A673 (cell line): ENCODE measurements at regions not wholly inside any gene's neighbourhood (a gene's known extent, or its start where the extent isn't known, plus 50 kb on each side); places are given as distances from the start of the nearest gene placed in this dataset.

Source experiments
- BruUV-seq: library from RNA; stranded (reverse); fragments of 400-500 nt; replicated peaks from 2 replicates; lab custom pipeline; 2021; lab: Mats Ljungman, UMichigan
- CTCF ChIA-PET: fragments of 300-600 bp; sonication (Branson Sonifier 250); formaldehyde crosslinking; loops from one replicate; lab custom pipeline; 2022; ENCODE audit warnings: antibody characterized with exemption; lab: Charles Lee
- POLR2A ChIA-PET: fragments of 300-600 bp; sonication (Branson Sonifier 250); formaldehyde crosslinking; loops from one replicate; lab custom pipeline; 2022; ENCODE audit warnings: antibody characterized with exemption; ENCODE audit not compliant: low non-redundant PET; lab: Charles Lee
- DNase-seq: peaks from one replicate; pipeline ENCODE4 v3.0.0-alpha.2; 2015; ENCODE audit warnings: low spot score
- H3K27ac ChIP-seq: fragments of 200-600 bp; sonication (generic); 2 replicates; pipeline ENCODE4 v1.5.1; 2016; ENCODE audit warnings: mixed run types, low read depth, mild to moderate bottlenecking, mixed read lengths, antibody characterized with exemption, low read length; ENCODE audit not compliant: poor library complexity, severe bottlenecking
- H3K27me3 ChIP-seq: fragments of 200-600 bp; sonication (generic); replicated peaks from 2 replicates; pipeline ENCODE4 v1.6.1; 2017; ENCODE audit warnings: mixed run types, low read depth, mild to moderate bottlenecking, mixed read lengths, antibody characterized with exemption, low read length; ENCODE audit not compliant: insufficient read depth, poor library complexity
- H3K36me3 ChIP-seq: fragments of 200-600 bp; sonication (generic); 2 replicates; pipeline ENCODE4 v1.6.1; 2016; ENCODE audit warnings: mixed run types, mild to moderate bottlenecking, mixed read lengths, antibody characterized with exemption, low read length; ENCODE audit not compliant: insufficient read depth, poor library complexity, severe bottlenecking
- H3K4me1 ChIP-seq: fragments of 200-600 bp; sonication (generic); 2 replicates; pipeline ENCODE4 v1.6.1; 2017; ENCODE audit warnings: mixed run types, mild to moderate bottlenecking, mixed read lengths, antibody characterized with exemption, low read length; ENCODE audit not compliant: insufficient read depth, poor library complexity, severe bottlenecking
- H3K4me3 ChIP-seq: fragments of 200-600 bp; sonication (generic); 2 replicates; pipeline ENCODE4 v1.5.1; 2016; ENCODE audit warnings: low read depth, mixed run types, mild to moderate bottlenecking, mixed read lengths, low read length; ENCODE audit not compliant: poor library complexity, severe bottlenecking
- H3K9me3 ChIP-seq: fragments of 200-600 bp; sonication (generic); 2 replicates; pipeline ENCODE4 v1.6.1; 2016; ENCODE audit warnings: mixed run types, low read depth, mild to moderate bottlenecking, mixed read lengths, antibody characterized with exemption, low read length; ENCODE audit not compliant: poor library complexity, severe bottlenecking
- CTCF ChIP-seq: fragments of 300-800, 200-600 bp; sonication (generic); conservative IDR thresholded peaks from 2 replicates; pipeline ENCODE4 v1.5.1; 2017; ENCODE audit warnings: low read depth, mild to moderate bottlenecking, antibody characterized with exemption, low read length, moderate library complexity, mixed read lengths
- EZH2 ChIP-seq: fragments of 200-600 bp; sonication (generic); IDR thresholded peaks from 2 replicates; pipeline ENCODE4 v1.6.1; 2017; ENCODE audit warnings: borderline replicate concordance, low read depth, mild to moderate bottlenecking, mixed read lengths, antibody characterized with exemption, low read length; ENCODE audit not compliant: poor library complexity, severe bottlenecking
- intact Hi-C: fragments of 100-400 bp; cut with micrococcal nuclease; formaldehyde crosslinking; loops from one replicate; pipeline ENCODE4 v1.10.0; 2022; ENCODE audit not compliant: unreplicated experiment

- BruUV-seq, result no TSS peak
- POLR2A ChIA-PET, result no interaction called here
- no peak for DNase-seq
- Histone ChIP-seq H3K9me3 (no peaks in the 10 kb centered on the region), H3K4me1 (no peaks in the 10 kb centered on the region), H3K36me3 (no peaks in the 10 kb centered on the region), H3K27ac (no peak overlapping the region), H3K4me3 (no peak overlapping the region), H3K27me3 (peaks cover 15% of the 10 kb centered on the region)
- intact Hi-C loops, result no loop called here
- TF ChIP-seq EZH2 (no peak), CTCF (no peak)
- CTCF ChIA-PET, result no interaction called here
Measured at GRCh38 chr20:62539198-62540045, 63.6 kb upstream of the GATA5 start.

GRCh38 chr20:62540504-62540903 is 64.7 kb upstream of the GATA5 start:
- DNase-seq, result no peak
- Histone ChIP-seq H3K27ac (no peak overlapping the region), H3K27me3 (peaks cover 15% of the 10 kb centered on the region), H3K9me3 (no peaks in the 10 kb centered on the region), H3K4me1 (no peaks in the 10 kb centered on the region), H3K4me3 (no peak overlapping the region), H3K36me3 (no peaks in the 10 kb centered on the region)
- TF ChIP-seq EZH2, result no peak
- 0 out of 2 replicates have a peak, but pooled peaks have one; percentile 23 for TF ChIP-seq CTCF
- intact Hi-C loops, result no loop called here
- CTCF ChIA-PET, result no interaction called here
- POLR2A ChIA-PET, result no interaction called here
- BruUV-seq, result no TSS peak

GRCh38 chr20:62542862-62543261 is 67.1 kb upstream of the GATA5 start:
- CTCF ChIA-PET, result interaction anchor here (1.2 kb wide), 1 partner anchor 8 kb away, joined by 3 read pairs; no protein-coding TSS in a partner anchor
- Histone ChIP-seq H3K4me3 (no peak overlapping the region), H3K9me3 (no peaks in the 10 kb centered on the region), H3K27ac (no peak overlapping the region), H3K27me3 (peaks cover 15% of the 10 kb centered on the region), H3K4me1 (no peaks in the 10 kb centered on the region), H3K36me3 (no peaks in the 10 kb centered on the region)
- no peak for DNase-seq
- BruUV-seq, result no TSS peak
- TF ChIP-seq EZH2 (no peak), CTCF (no peak)
- intact Hi-C loops, result no loop called here
- POLR2A ChIA-PET, result no interaction called here
